CD14-positive monocyte (primary cell): ENCODE measurements at regions not wholly inside any gene's neighbourhood (a gene's known extent, or its start where the extent isn't known, plus 50 kb on each side); places are given as distances from the start of the nearest gene placed in this dataset.

Experiments
- DNase-seq, 3 donors: peaks; one replicate each; pipeline ENCODE4 v3.0.0-alpha.2; 2011 to 2022
- H2AFZ ChIP-seq: 2 replicates; pipeline ENCODE4 v1.6.0; 2012; ENCODE audit warnings: mild to moderate bottlenecking, low read depth, low read length, inconsistent platforms; ENCODE audit not compliant: insufficient read depth, poor library complexity, severe bottlenecking
- H3K27ac ChIP-seq, 2 donors: 1 replicate in 1 of 2; 2 replicates in 1 of 2; pipeline ENCODE4 v1.5.1; 2012 to 2013; ENCODE audit warnings: low read length in 2 of 2, control low read depth in 1 of 2, inconsistent platforms in 1 of 2, low read depth in 1 of 2, mild to moderate bottlenecking in 1 of 2
- H3K27me3 ChIP-seq, 2 donors: one replicate each; pipeline versions ENCODE4 v1.6.0 to v1.6.1; 2011 to 2013; ENCODE audit warnings: low read length in 2 of 2; ENCODE audit not compliant: control insufficient read depth in 2 of 2, insufficient read depth in 2 of 2
- H3K36me3 ChIP-seq, 2 donors: replicated peaks in 1 of 2; 1 replicate in 1 of 2; 2 replicates in 1 of 2; pipeline versions ENCODE4 v1.5.1 to v1.6.1; 2012 to 2013; ENCODE audit warnings: low read length in 2 of 2, control low read depth in 1 of 2, inconsistent platforms in 1 of 2, mild to moderate bottlenecking in 1 of 2; ENCODE audit not compliant: insufficient read depth in 2 of 2, control insufficient read depth in 1 of 2
- H3K4me1 ChIP-seq, 2 donors: 1 replicate in 1 of 2; 2 replicates in 1 of 2; pipeline versions ENCODE4 v1.5.1 to v1.6.1; 2012 to 2013; ENCODE audit warnings: low read length in 2 of 2, control low read depth in 1 of 2, inconsistent platforms in 1 of 2, mild to moderate bottlenecking in 1 of 2, moderate library complexity in 1 of 2; ENCODE audit not compliant: insufficient read depth in 2 of 2, control insufficient read depth in 1 of 2
- H3K4me2 ChIP-seq: replicated peaks from 2 replicates; pipeline ENCODE3; 2012; ENCODE audit warnings: low read length, moderate library complexity, mild to moderate bottlenecking; ENCODE audit not compliant: poor library complexity, severe bottlenecking; ENCODE audit errors: extremely low read depth
- H3K4me3 ChIP-seq, 3 experiments: fragments of 200-600 bp in 1 of 3; sonication (generic) in 1 of 3; replicated peaks in 1 of 3; 1 replicate in 2 of 3; 2 replicates in 1 of 3; pipeline ENCODE4 v1.5.1; 2011 to 2013; ENCODE audit warnings: low read length in 3 of 3, mild to moderate bottlenecking in 3 of 3, control low read depth in 2 of 3, low read depth in 2 of 3, inconsistent platforms in 1 of 3, moderate library complexity in 1 of 3
- H3K79me2 ChIP-seq: 2 replicates; pipeline ENCODE4 v1.6.0; 2012; ENCODE audit warnings: mild to moderate bottlenecking, control low read depth, inconsistent platforms, low read length, moderate library complexity; ENCODE audit not compliant: insufficient read depth
- H3K9ac ChIP-seq: 2 replicates; pipeline ENCODE4 v1.6.0; 2017; ENCODE audit warnings: low read length, mild to moderate bottlenecking; ENCODE audit not compliant: insufficient read depth, poor library complexity, severe bottlenecking
- H3K9me3 ChIP-seq, 2 donors: replicated peaks in 1 of 2; 1 replicate in 1 of 2; 2 replicates in 1 of 2; pipeline versions ENCODE4 v1.5.1 to v1.6.1; 2012 to 2013; ENCODE audit warnings: low read length in 2 of 2, control low read depth in 1 of 2; ENCODE audit not compliant: control insufficient read depth in 1 of 2, insufficient read depth in 1 of 2
- H4K20me1 ChIP-seq: 2 replicates; pipeline ENCODE4 v1.6.0; 2012; ENCODE audit warnings: mild to moderate bottlenecking, low read length, control low read depth, moderate library complexity; ENCODE audit not compliant: insufficient read depth
- H3K27ac Mint-ChIP-seq, 7 donors: one replicate each; pipeline ENCODE4 v1.8.0; 2020; ENCODE audit warnings: mild to moderate bottlenecking in 7 of 7, mixed read lengths in 7 of 7, moderate library complexity in 6 of 7, inconsistent platforms in 2 of 7
- H3K27me3 Mint-ChIP-seq, 3 donors: one replicate each; pipeline ENCODE4 v1.8.0; 2021 to 2022; ENCODE audit warnings: low read depth in 3 of 3, mild to moderate bottlenecking in 3 of 3, mixed read lengths in 3 of 3, moderate library complexity in 3 of 3, inconsistent platforms in 1 of 3
- H3K36me3 Mint-ChIP-seq, 2 donors: one replicate each; pipeline ENCODE4 v1.8.0; 2020; ENCODE audit warnings: mixed read lengths in 2 of 2, inconsistent platforms in 1 of 2, mild to moderate bottlenecking in 1 of 2
- H3K4me1 Mint-ChIP-seq: one replicate; pipeline ENCODE4 v1.8.0; 2020; ENCODE audit warnings: mild to moderate bottlenecking, mixed read lengths
- H3K4me3 Mint-ChIP-seq, 2 donors: one replicate each; pipeline ENCODE4 v1.8.0; 2020; ENCODE audit warnings: mild to moderate bottlenecking in 2 of 2, mixed read lengths in 2 of 2, moderate library complexity in 1 of 2
- H3K9me3 Mint-ChIP-seq, 7 donors: one replicate each; pipeline ENCODE4 v1.8.0; 2020 to 2022; ENCODE audit warnings: mixed read lengths in 7 of 7, mild to moderate bottlenecking in 6 of 7, moderate library complexity in 6 of 7, inconsistent platforms in 2 of 7
- CTCF ChIP-seq: fragments of 200-600 bp; IDR thresholded peaks from one replicate; pipeline ENCODE4 v1.8.0; 2022; ENCODE audit warnings: antibody characterized with exemption, mild to moderate bottlenecking
- WGBS: methylation state at CpG from one replicate; pipeline ENCODE4 v1.1.5; 2013; ENCODE audit warnings: missing lambda C conversion rate; ENCODE audit not compliant: insufficient coverage; 5-methylcytosine and 5-hydroxymethylcytosine counted together
- intact Hi-C, 2 donors: fragments of 100-400 bp; cut with micrococcal nuclease; formaldehyde crosslinking; loops; one replicate each; pipeline versions ENCODE4 v1.15.0 to v1.15.1; 2023

GRCh38 chr12:38480594-38480993 is 164.0 kb downstream of the ALG10B start:
- intact Hi-C loops = no loop called here
- DNase-seq = no peak
- H3K9ac ChIP-seq = no peak overlapping the region
- Mint-ChIP-seq H3K27ac (no peak overlapping the region), H3K36me3 (no peaks in the 10 kb centered on the region), H3K27me3 (no peaks in the 10 kb centered on the region), H3K4me3 (no peak overlapping the region), H3K9me3 (no peaks in the 10 kb centered on the region), H3K4me1 (peaks cover 9% of the 10 kb centered on the region)
- no peak for TF ChIP-seq CTCF
- H3K27ac ChIP-seq = no peak overlapping the region
- H3K4me1 ChIP-seq = no peaks in the 10 kb centered on the region
- no peaks in the 10 kb centered on the region for H3K36me3 ChIP-seq
- H4K20me1 ChIP-seq = no peaks in the 10 kb centered on the region
- H3K4me2 ChIP-seq = no peak overlapping the region
- H3K9me3 ChIP-seq = no peaks in the 10 kb centered on the region
- no peaks in the 10 kb centered on the region for H3K27me3 ChIP-seq
- no peak overlapping the region for H2AFZ ChIP-seq
- no peaks in the 10 kb centered on the region for H3K79me2 ChIP-seq
- no peak overlapping the region for H3K4me3 ChIP-seq

GRCh38 chr12:38484821-38485449 is 168.4 kb downstream of the ALG10B start:
- no peaks in the 10 kb centered on the region for H3K36me3 Mint-ChIP-seq
- no CpG with 5 or more reads among the region's 2 CpGs for WGBS
- no peak overlapping the region for H3K4me3 Mint-ChIP-seq
- H2AFZ ChIP-seq = no peak overlapping the region
- H3K36me3 ChIP-seq = no peaks in the 10 kb centered on the region
- no peak overlapping the region for H3K4me3 ChIP-seq
- no peaks in the 10 kb centered on the region for H3K79me2 ChIP-seq
- no peaks in the 10 kb centered on the region for H3K9me3 Mint-ChIP-seq
- no peaks in the 10 kb centered on the region for H3K27me3 ChIP-seq
- H3K4me1 ChIP-seq = no peaks in the 10 kb centered on the region
- peaks cover 9% of the 10 kb centered on the region for H3K4me1 Mint-ChIP-seq
- TF ChIP-seq CTCF = no peak
- intact Hi-C loops = no loop called here
- H3K9me3 ChIP-seq = no peaks in the 10 kb centered on the region
- H3K27me3 Mint-ChIP-seq = no peaks in the 10 kb centered on the region
- no peak overlapping the region for H3K9ac ChIP-seq
- H3K27ac Mint-ChIP-seq = no peak overlapping the region
- H4K20me1 ChIP-seq = no peaks in the 10 kb centered on the region
- H3K27ac ChIP-seq = no peak overlapping the region
- H3K4me2 ChIP-seq = no peak overlapping the region
- no peak for DNase-seq
